ENCODE measurements at regions not wholly inside any gene's neighbourhood (a gene's known extent, or its start where the extent isn't known, plus 50 kb on each side); places are given as distances from the start of the nearest gene placed in this dataset.

DNA sequence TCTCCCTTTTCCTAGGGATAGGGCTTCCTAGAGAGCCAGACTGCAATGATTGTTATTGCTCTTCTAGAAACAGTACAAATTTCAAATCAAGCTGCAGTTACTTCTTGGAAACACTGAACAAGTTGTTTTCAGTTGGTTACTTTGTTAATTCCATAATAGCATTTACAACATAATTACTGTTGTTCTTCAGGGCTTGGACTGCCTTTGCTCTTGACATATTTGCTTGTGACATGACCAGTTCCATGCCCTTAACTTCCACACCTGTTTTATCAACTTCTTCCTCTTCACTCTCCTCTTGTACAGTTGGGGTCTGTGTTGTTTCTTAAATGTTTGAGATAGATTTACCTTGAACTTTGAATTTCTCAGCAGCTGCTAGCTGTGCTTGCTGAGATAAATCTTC lies 104.4 kb downstream of the SEC23IP start:
- H3K79me1 ChIP-seq (ENCODE audit: insufficient read depth, low read depth, low read length, poor library complexity, severe bottlenecking), result no peaks in the 10 kb centered on the region
- no peak overlapping the region for H2BK20ac ChIP-seq (ENCODE audit: low read depth, low read length, poor library complexity, severe bottlenecking)
- H3K4me2 ChIP-seq (ENCODE audit: insufficient read depth, insufficient read length, low read length), result no peak overlapping the region
- H3K27ac ChIP-seq (ENCODE audit: insufficient read length, low read depth, low read length), result no peak overlapping the region
- no peak overlapping the region for H3K56ac ChIP-seq (ENCODE audit: insufficient read length, low read depth, low read length)
- DNase-seq, result no peak
- H3K23ac ChIP-seq (ENCODE audit: insufficient read length, low read depth, low read length), result no peak overlapping the region
- no peak overlapping the region for H3K4me3 Mint-ChIP-seq
- no peak overlapping the region for H3K9ac ChIP-seq (ENCODE audit: extremely low read depth, insufficient read length, low read length)
- H3K18ac ChIP-seq (ENCODE audit: insufficient read length, low read depth, low read length), result no peak overlapping the region
- H3K23me2 ChIP-seq (ENCODE audit: insufficient read length, low read depth, low read length, poor library complexity, severe bottlenecking), result no peaks in the 10 kb centered on the region
- no peak overlapping the region for H4K5ac ChIP-seq (ENCODE audit: insufficient read length, low read depth, low read length)
- no peaks in the 10 kb centered on the region for H3K4me1 ChIP-seq (ENCODE audit: insufficient read depth, low read length)
- no peak overlapping the region for H3T11ph ChIP-seq (ENCODE audit: low read length)
- no peaks in the 10 kb centered on the region for H3K4me1 Mint-ChIP-seq
- no peak overlapping the region for H3K4ac ChIP-seq (ENCODE audit: low read depth, low read length)
- no peaks in the 10 kb centered on the region for H3K27me3 ChIP-seq (ENCODE audit: insufficient read depth, low read length)
- TF ChIP-seq, protein P1, sequence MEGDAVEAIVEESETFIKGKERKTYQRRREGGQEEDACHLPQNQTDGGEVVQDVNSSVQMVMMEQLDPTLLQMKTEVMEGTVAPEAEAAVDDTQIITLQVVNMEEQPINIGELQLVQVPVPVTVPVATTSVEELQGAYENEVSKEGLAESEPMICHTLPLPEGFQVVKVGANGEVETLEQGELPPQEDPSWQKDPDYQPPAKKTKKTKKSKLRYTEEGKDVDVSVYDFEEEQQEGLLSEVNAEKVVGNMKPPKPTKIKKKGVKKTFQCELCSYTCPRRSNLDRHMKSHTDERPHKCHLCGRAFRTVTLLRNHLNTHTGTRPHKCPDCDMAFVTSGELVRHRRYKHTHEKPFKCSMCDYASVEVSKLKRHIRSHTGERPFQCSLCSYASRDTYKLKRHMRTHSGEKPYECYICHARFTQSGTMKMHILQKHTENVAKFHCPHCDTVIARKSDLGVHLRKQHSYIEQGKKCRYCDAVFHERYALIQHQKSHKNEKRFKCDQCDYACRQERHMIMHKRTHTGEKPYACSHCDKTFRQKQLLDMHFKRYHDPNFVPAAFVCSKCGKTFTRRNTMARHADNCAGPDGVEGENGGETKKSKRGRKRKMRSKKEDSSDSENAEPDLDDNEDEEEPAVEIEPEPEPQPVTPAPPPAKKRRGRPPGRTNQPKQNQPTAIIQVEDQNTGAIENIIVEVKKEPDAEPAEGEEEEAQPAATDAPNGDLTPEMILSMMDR (conservative IDR thresholded peaks at IDR 0.05), result no peak
- no peak overlapping the region for H2BK5ac ChIP-seq (ENCODE audit: insufficient read length, low read length)
- no peak overlapping the region for H2BK15ac ChIP-seq (ENCODE audit: low read depth, low read length)
- no peak overlapping the region for H3K14ac ChIP-seq (ENCODE audit: insufficient read depth, low read length)
- H3K27me3 Mint-ChIP-seq (ENCODE audit: low read depth), result peaks cover 2% of the 10 kb centered on the region
- no peaks in the 10 kb centered on the region for H4K20me1 ChIP-seq (ENCODE audit: control insufficient read depth, insufficient read depth, insufficient read length)
- H2BK12ac ChIP-seq (ENCODE audit: insufficient read length, low read depth, low read length), result no peak overlapping the region
- no peaks in the 10 kb centered on the region for H3K79me2 ChIP-seq (ENCODE audit: insufficient read depth, low read length)
- H3K27ac Mint-ChIP-seq, result no peak overlapping the region
- no peak overlapping the region for H2AFZ ChIP-seq (ENCODE audit: low read length)
- H4K8ac ChIP-seq (replicated peaks; ENCODE audit: insufficient read length, low read depth, low read length), result no peak overlapping the region
- H3K36me3 Mint-ChIP-seq (ENCODE audit: insufficient read depth in 1 of 3, low read depth in 3 of 3), result no peaks in the 10 kb centered on the region
- no peak overlapping the region for H2BK120ac ChIP-seq (ENCODE audit: low read depth, low read length, poor library complexity, severe bottlenecking)
- H4K91ac ChIP-seq (ENCODE audit: insufficient read length, low read depth, low read length), result no peak overlapping the region
- H3K9me3 ChIP-seq (ENCODE audit: control insufficient read depth, low read depth, low read length), result no peaks in the 10 kb centered on the region
- no peak overlapping the region for H2AK5ac ChIP-seq (ENCODE audit: insufficient read length, low read length)
- H3K9me3 Mint-ChIP-seq, result peaks cover 1 to 7% of the 10 kb centered on the region in 2 experiments

All from H9 (cell line).